H1 (cell line): ENCODE measurements at regions not wholly inside any gene's neighbourhood (a gene's known extent, or its start where the extent isn't known, plus 50 kb on each side); places are given as distances from the start of the nearest gene placed in this dataset.

Source experiments
- CTCF ChIA-PET: fragments of 300-600 bp; sonication (Branson Sonifier 250); formaldehyde crosslinking; loops from one replicate; lab custom pipeline; 2021; ENCODE audit not compliant: partially characterized antibody; lab: Charles Lee
- POLR2A ChIA-PET: fragments of 300-600 bp; sonication (Branson Sonifier 250); formaldehyde crosslinking; loops from one replicate; lab custom pipeline; 2021; ENCODE audit warnings: inconsistent platforms; ENCODE audit not compliant: partially characterized antibody; lab: Charles Lee
- DNase-seq, 2 experiments: peaks; one replicate each; pipeline versions ENCODE4 v3.0.0 to v3.0.0-alpha.2; 2010 to 2022; ENCODE audit warnings: low spot score in 2 of 2, low read depth in 1 of 2, mixed read lengths in 1 of 2
- FAIRE-seq: peaks from 2 replicates; lab custom pipeline; 2011; peaks lifted over from hg19 to GRCh38; lab: Jason Lieb, UNC
- H2AFZ ChIP-seq: 2 replicates; pipeline ENCODE4 v1.8.1; 2012; ENCODE audit warnings: low read length, inconsistent platforms
- H2AK5ac ChIP-seq: 2 replicates; pipeline ENCODE4 v1.6.1; 2013; ENCODE audit warnings: low read depth, low read length
- H2BK120ac ChIP-seq: replicated peaks from 2 replicates; pipeline ENCODE3; 2013; ENCODE audit warnings: low read depth, low read length, inconsistent platforms
- H2BK12ac ChIP-seq: 2 replicates; pipeline ENCODE4 v1.6.1; 2013; ENCODE audit warnings: low read depth, low read length
- H2BK15ac ChIP-seq: 2 replicates; pipeline ENCODE4 v1.6.1; 2013; ENCODE audit warnings: low read length
- H2BK20ac ChIP-seq: 2 replicates; pipeline ENCODE4 v1.6.1; 2013; ENCODE audit warnings: low read length
- H2BK5ac ChIP-seq: 2 replicates; pipeline ENCODE4 v1.6.1; 2013; ENCODE audit warnings: low read depth, low read length
- H3K14ac ChIP-seq: 2 replicates; pipeline ENCODE4 v1.6.1; 2013; ENCODE audit warnings: inconsistent platforms; ENCODE audit not compliant: insufficient read length
- H3K18ac ChIP-seq: 2 replicates; pipeline ENCODE4 v1.6.1; 2013; ENCODE audit warnings: low read length; ENCODE audit errors: extremely low read depth
- H3K23ac ChIP-seq: 2 replicates; pipeline ENCODE4 v1.6.1; 2013; ENCODE audit warnings: inconsistent platforms; ENCODE audit not compliant: insufficient read length
- H3K23me2 ChIP-seq: 2 replicates; pipeline ENCODE4 v1.6.1; 2013; ENCODE audit warnings: low read depth, low read length
- H3K27ac ChIP-seq: 2 replicates; pipeline ENCODE4 v1.6.1; 2011; ENCODE audit warnings: low read depth, low read length, inconsistent platforms
- H3K27me3 ChIP-seq, 4 experiments: replicated peaks in 1 of 4; 1 replicate in 1 of 4; 2 replicates in 3 of 4; pipeline versions ENCODE4 v1.6.1 to v1.8.1; 2011 to 2013; ENCODE audit warnings: low read length in 3 of 4, mild to moderate bottlenecking in 3 of 4, inconsistent platforms in 2 of 4, mixed read lengths in 2 of 4, moderate library complexity in 1 of 4; ENCODE audit not compliant: control insufficient read depth in 3 of 4, insufficient read depth in 3 of 4; ENCODE audit errors: extremely low read depth in 1 of 4
- H3K36me3 ChIP-seq, 4 experiments: 2 replicates each; pipeline versions ENCODE4 v1.6.1 to v1.8.1; 2011 to 2013; ENCODE audit warnings: mild to moderate bottlenecking in 4 of 4, low read length in 3 of 4, moderate library complexity in 2 of 4, control low read depth in 1 of 4, inconsistent platforms in 1 of 4; ENCODE audit not compliant: insufficient read depth in 4 of 4, control insufficient read depth in 2 of 4
- H3K4ac ChIP-seq: replicated peaks from 2 replicates; pipeline ENCODE3; 2013; ENCODE audit warnings: low read length, low read depth, mixed read lengths, inconsistent platforms; ENCODE audit not compliant: insufficient read length
- H3K4me1 ChIP-seq, 4 experiments: replicated peaks in 1 of 4; 1 replicate in 1 of 4; 2 replicates in 3 of 4; pipeline versions ENCODE4 v1.6.1 to v1.8.1; 2011 to 2013; ENCODE audit warnings: low read length in 3 of 4, inconsistent platforms in 2 of 4, mixed read lengths in 1 of 4; ENCODE audit not compliant: insufficient read depth in 4 of 4, control insufficient read depth in 3 of 4
- H3K4me2 ChIP-seq, 2 experiments: 2 replicates each; pipeline versions ENCODE4 v1.6.1 to v1.8.1; 2011 to 2013; ENCODE audit warnings: low read depth in 2 of 2, low read length in 2 of 2, control low read depth in 1 of 2, inconsistent platforms in 1 of 2, mild to moderate bottlenecking in 1 of 2; ENCODE audit not compliant: insufficient read depth in 1 of 2
- H3K4me3 ChIP-seq, 4 experiments: fragments of 200-600, 300-600 bp in 1 of 4; sonication (generic), shearing (Covaris generic), sonication (Bioruptor Twin) in 1 of 4; 2 replicates each; pipeline versions ENCODE4 v1.5.1 to v1.8.1; 2011 to 2016; ENCODE audit warnings: low read length in 4 of 4, low read depth in 3 of 4, control low read depth in 2 of 4, inconsistent platforms in 2 of 4, mild to moderate bottlenecking in 2 of 4, mixed read lengths in 1 of 4, moderate library complexity in 1 of 4; ENCODE audit not compliant: insufficient read depth in 2 of 4; ENCODE audit errors: extremely low read depth in 1 of 4
- H3K56ac ChIP-seq: replicated peaks from 2 replicates; pipeline ENCODE3; 2013; ENCODE audit warnings: low read depth, mild to moderate bottlenecking, mixed read lengths, low read length, inconsistent platforms; ENCODE audit not compliant: insufficient read length
- H3K79me1 ChIP-seq: 2 replicates; pipeline ENCODE4 v1.6.1; 2013; ENCODE audit warnings: low read depth, low read length, control low read depth
- H3K79me2 ChIP-seq, 2 experiments: 2 replicates each; pipeline versions ENCODE4 v1.6.1 to v1.8.1; 2012 to 2013; ENCODE audit warnings: low read length in 2 of 2, mild to moderate bottlenecking in 2 of 2, inconsistent platforms in 1 of 2; ENCODE audit not compliant: insufficient read depth in 2 of 2, control insufficient read depth in 1 of 2
- H3K9ac ChIP-seq, 4 experiments: replicated peaks in 1 of 4; 1 replicate in 1 of 4; 2 replicates in 3 of 4; pipeline versions ENCODE4 v1.6.1 to v1.8.1; 2011 to 2013; ENCODE audit warnings: low read depth in 3 of 4, low read length in 3 of 4, control low read depth in 2 of 4, mild to moderate bottlenecking in 2 of 4, moderate library complexity in 2 of 4, inconsistent platforms in 1 of 4; ENCODE audit errors: extremely low read depth in 1 of 4
- H3K9me3 ChIP-seq, 2 experiments: 2 replicates each; pipeline versions ENCODE4 v1.6.1 to v1.8.1; 2012 to 2013; ENCODE audit warnings: mild to moderate bottlenecking in 2 of 2, moderate library complexity in 2 of 2, control low read depth in 1 of 2, inconsistent platforms in 1 of 2, low read depth in 1 of 2, low read length in 1 of 2, mixed read lengths in 1 of 2; ENCODE audit not compliant: insufficient read depth in 2 of 2
- H4K20me1 ChIP-seq, 2 experiments: replicated peaks in 1 of 2; 2 replicates each; pipeline versions ENCODE3 to v1.8.1; 2011 to 2013; ENCODE audit warnings: inconsistent platforms in 2 of 2, low read length in 2 of 2, mild to moderate bottlenecking in 1 of 2; ENCODE audit not compliant: insufficient read depth in 2 of 2, control insufficient read depth in 1 of 2
- H4K5ac ChIP-seq: 2 replicates; pipeline ENCODE4 v1.6.1; 2013; ENCODE audit warnings: low read length, low read depth, mixed read lengths, inconsistent platforms; ENCODE audit not compliant: insufficient read length
- H4K8ac ChIP-seq: 2 replicates; pipeline ENCODE4 v1.8.0; 2013; ENCODE audit warnings: mild to moderate bottlenecking, moderate library complexity, low read length, inconsistent platforms; ENCODE audit not compliant: insufficient read depth; ENCODE audit errors: extremely low read depth
- H4K91ac ChIP-seq: replicated peaks from 2 replicates; pipeline ENCODE3; 2013; ENCODE audit warnings: low read length, mixed read lengths, inconsistent platforms; ENCODE audit not compliant: insufficient read length
- BRCA1 ChIP-seq: IDR thresholded peaks from 2 replicates; pipeline ENCODE4 v1.6.1; 2012; ENCODE audit warnings: low read depth, low read length, improper control_type of control experiment
- CHD1 ChIP-seq: IDR thresholded peaks from 2 replicates; pipeline ENCODE4 v1.6.1; 2012; ENCODE audit warnings: low read depth, low read length, improper control_type of control experiment
- CHD2 ChIP-seq: IDR thresholded peaks from 2 replicates; pipeline ENCODE4 v1.6.1; 2012; ENCODE audit warnings: low read length, improper control_type of control experiment
- EP300 ChIP-seq, 2 experiments: IDR thresholded peaks; 1 replicate in 1 of 2; 2 replicates in 1 of 2; pipeline ENCODE4 v1.6.1; 2011 to 2012; ENCODE audit warnings: low read depth in 2 of 2, low read length in 2 of 2, mild to moderate bottlenecking in 2 of 2, borderline replicate concordance in 1 of 2, inconsistent platforms in 1 of 2, moderate library complexity in 1 of 2
- WGBS, 2 experiments: shearing (Covaris generic) in 1 of 2; methylation state at CpG; one replicate each; pipeline versions ENCODE4 v1.1.6 to v1.1.7; 2013 to 2015; ENCODE audit warnings: low lambda C conversion rate in 2 of 2, mixed read lengths in 2 of 2, inconsistent platforms in 1 of 2, low coverage in 1 of 2, missing lambda C conversion rate in 1 of 2; ENCODE audit not compliant: insufficient replicate concordance in 2 of 2, insufficient coverage in 1 of 2, insufficient read length in 1 of 2; ENCODE audit errors: extremely low coverage in 1 of 2, missing lambda C conversion rate in 1 of 2; 5-methylcytosine and 5-hydroxymethylcytosine counted together

DNA sequence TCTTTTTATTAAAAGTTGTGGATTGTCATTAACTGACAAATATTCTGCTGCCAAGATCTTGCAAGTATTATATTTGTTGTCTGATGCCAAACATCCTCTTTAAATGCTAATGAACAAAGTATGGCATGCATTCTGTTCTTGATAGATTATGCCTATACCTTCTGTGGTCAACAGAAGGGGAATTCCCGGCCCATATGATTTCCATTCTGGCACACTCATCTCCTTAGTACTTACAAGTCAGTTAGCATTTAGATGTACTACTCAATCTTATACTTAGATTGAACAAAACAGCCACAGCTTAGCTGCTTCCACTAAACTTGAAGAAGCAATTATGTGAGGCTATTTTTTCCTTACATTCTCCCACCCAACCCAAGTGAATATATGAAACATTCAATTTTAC lies 246.1 kb upstream of the DACH1 start:
- H4K91ac ChIP-seq, result no peak overlapping the region
- no peak overlapping the region for H3K23ac ChIP-seq
- no peak overlapping the region for H3K4me3 ChIP-seq
- no peaks in the 10 kb centered on the region for H3K9me3 ChIP-seq
- H3K27ac ChIP-seq, result no peak overlapping the region
- CTCF ChIA-PET, result interaction anchor here (1.8 kb wide), 1 partner anchor 234 kb away, joined by 5 read pairs; no protein-coding TSS in a partner anchor
- WGBS, 2 experiments, result 83% methylated on average over 1 of the region's 1 CpG; no CpG with 5 or more reads in 1 of the 2 experiments
- no peak overlapping the region for H3K9ac ChIP-seq
- no peak overlapping the region for H3K56ac ChIP-seq
- no peak overlapping the region for H3K4me2 ChIP-seq
- no peaks in the 10 kb centered on the region for H3K79me2 ChIP-seq
- no peak overlapping the region for H2BK5ac ChIP-seq
- H2BK15ac ChIP-seq, result no peak overlapping the region
- H4K8ac ChIP-seq, result no peak overlapping the region
- FAIRE-seq (no peak), DNase-seq (no peak)
- H3K36me3 ChIP-seq, result no peaks in the 10 kb centered on the region
- no peak overlapping the region for H2AFZ ChIP-seq
- H2BK120ac ChIP-seq, result no peak overlapping the region
- no peak for TF ChIP-seq CHD2
- no peak for TF ChIP-seq CHD1
- TF ChIP-seq EP300 (IDR thresholded peaks at IDR 0.05; ENCODE audit: borderline replicate concordance in 1 of 2, low read depth in 2 of 2, low read length in 2 of 2), result no peak
- no peak for TF ChIP-seq BRCA1
- no peak overlapping the region for H2BK12ac ChIP-seq
- H3K4ac ChIP-seq, result no peak overlapping the region
- no peaks in the 10 kb centered on the region for H3K4me1 ChIP-seq
- no peak overlapping the region for H2BK20ac ChIP-seq
- POLR2A ChIA-PET, result no interaction called here
- H3K23me2 ChIP-seq, result no peaks in the 10 kb centered on the region
- H3K27me3 ChIP-seq, result no peaks in the 10 kb centered on the region
- H4K5ac ChIP-seq, result no peak overlapping the region
- H3K79me1 ChIP-seq, result no peaks in the 10 kb centered on the region
- no peak overlapping the region for H3K14ac ChIP-seq
- H2AK5ac ChIP-seq, result no peak overlapping the region
- no peaks in the 10 kb centered on the region for H4K20me1 ChIP-seq
- no peak overlapping the region for H3K18ac ChIP-seq
